WTC11 (cell line): ENCODE measurements at regions not wholly inside any gene's neighbourhood (a gene's known extent, or its start where the extent isn't known, plus 50 kb on each side); places are given as distances from the start of the nearest gene placed in this dataset.

Experiments used
- ATAC-seq: fragments of 200-7000 bp; cut with Tn5 transposase; 2 replicates; pipeline ENCODE4 v1.10.0; 2021; ENCODE audit warnings: mild to moderate bottlenecking, moderate library complexity
- CTCF ChIA-PET: fragments of 300-600 bp; sonication (Branson Sonifier 250); formaldehyde crosslinking; loops from one replicate; lab custom pipeline; 2021; ENCODE audit warnings: antibody characterized with exemption; lab: Charles Lee
- POLR2A ChIA-PET: fragments of 350-600 bp; sonication (Branson Sonifier 250); formaldehyde crosslinking; loops from one replicate; lab custom pipeline; 2021; ENCODE audit warnings: antibody characterized with exemption; lab: Charles Lee
- DNase-seq: peaks from one replicate; pipeline ENCODE4 v3.0.0; 2021; ENCODE audit warnings: low spot score
- H3K27ac Mint-ChIP-seq: 2 replicates; pipeline ENCODE4 v1.8.0; 2021; ENCODE audit warnings: mixed read lengths
- H3K27me3 Mint-ChIP-seq: 2 replicates; pipeline ENCODE4 v1.8.0; 2021; ENCODE audit warnings: low read depth, mild to moderate bottlenecking, moderate library complexity, mixed read lengths
- H3K36me3 Mint-ChIP-seq: 2 replicates; pipeline ENCODE4 v1.8.0; 2021; ENCODE audit warnings: mixed read lengths
- H3K4me1 Mint-ChIP-seq: 2 replicates; pipeline ENCODE4 v1.8.0; 2022; ENCODE audit warnings: mixed read lengths
- H3K4me3 Mint-ChIP-seq: 2 replicates; pipeline ENCODE4 v1.8.0; 2021; ENCODE audit warnings: mild to moderate bottlenecking, moderate library complexity, mixed read lengths
- H3K9me3 Mint-ChIP-seq: 2 replicates; pipeline ENCODE4 v1.8.0; 2021; ENCODE audit warnings: mixed read lengths
- CBFB ChIP-seq: sonication (generic); formaldehyde crosslinking; IDR thresholded peaks from 2 replicates; pipeline ENCODE4 v1.8.1; 2022; ENCODE audit warnings: mild to moderate bottlenecking, low read depth, missing genetic modification reagents
- EMX1 ChIP-seq: fragments of 250-450 bp; sonication (Bioruptor Pico); IDR thresholded peaks from 2 replicates; pipeline ENCODE4 v1.8.0; 2021; ENCODE audit warnings: mild to moderate bottlenecking
- ESRRA ChIP-seq: sonication (generic); formaldehyde crosslinking; IDR thresholded peaks from 2 replicates; pipeline ENCODE4 v1.8.1; 2022; ENCODE audit warnings: mild to moderate bottlenecking, missing genetic modification reagents, borderline replicate concordance
- FOXP1 ChIP-seq: sonication (generic); formaldehyde crosslinking; IDR thresholded peaks from 2 replicates; pipeline ENCODE4 v1.8.0; 2022; ENCODE audit warnings: missing genetic modification reagents, mild to moderate bottlenecking, moderate library complexity, borderline replicate concordance
- HMGA2 ChIP-seq: fragments of 250-450 bp; sonication (Bioruptor Pico); IDR thresholded peaks from 2 replicates; pipeline ENCODE4 v1.4.0; 2021; ENCODE audit warnings: mild to moderate bottlenecking, moderate library complexity
- NR3C1 ChIP-seq: sonication (generic); formaldehyde crosslinking; conservative IDR thresholded peaks from 2 replicates; pipeline ENCODE4 v1.8.1; 2023; ENCODE audit warnings: low read depth, mild to moderate bottlenecking, missing genetic modification reagents
- SMAD3 ChIP-seq: sonication (generic); formaldehyde crosslinking; IDR thresholded peaks from 2 replicates; pipeline ENCODE4 v1.8.0; 2022; ENCODE audit warnings: missing genetic modification reagents, mild to moderate bottlenecking, borderline replicate concordance
- SP1 ChIP-seq: sonication (generic); formaldehyde crosslinking; conservative IDR thresholded peaks from 2 replicates; pipeline ENCODE4 v1.8.1; 2022; ENCODE audit warnings: missing genetic modification reagents
- TP53 ChIP-seq: sonication (generic); formaldehyde crosslinking; IDR thresholded peaks from 2 replicates; pipeline ENCODE4 v1.8.1; 2023; ENCODE audit warnings: mild to moderate bottlenecking, missing genetic modification reagents
- ZNF121 ChIP-seq: sonication (generic); formaldehyde crosslinking; IDR thresholded peaks from 2 replicates; pipeline ENCODE4 v1.8.0; 2023; ENCODE audit warnings: missing genetic modification reagents
- ZNF416 ChIP-seq: fragments of 250-450 bp; sonication (Bioruptor Pico); IDR thresholded peaks from 2 replicates; pipeline ENCODE4 v1.9.0; 2021; ENCODE audit warnings: mild to moderate bottlenecking, inconsistent platforms
- ZNF671 ChIP-seq: fragments of 250-450 bp; sonication (Bioruptor Pico); IDR thresholded peaks from 2 replicates; pipeline ENCODE4 v1.8.0; 2021; ENCODE audit warnings: mild to moderate bottlenecking
- TF ChIP-seq, protein P1 (sequence below): fragments of 250-450 bp; sonication (Bioruptor Pico); conservative IDR thresholded peaks from 2 replicates; pipeline ENCODE4 v1.9.0; 2021; ENCODE audit warnings: mild to moderate bottlenecking
- TF ChIP-seq, protein P2 (sequence below): fragments of 250-450 bp; sonication (Bioruptor Pico); IDR thresholded peaks from 2 replicates; pipeline ENCODE4 v1.9.0; 2021; ENCODE audit warnings: mild to moderate bottlenecking
- TF ChIP-seq, protein P3 (sequence below): sonication (generic); formaldehyde crosslinking; IDR thresholded peaks from 2 replicates; pipeline ENCODE4 v1.8.1; 2023; ENCODE audit warnings: mild to moderate bottlenecking, missing genetic modification reagents
- TF ChIP-seq, protein P4 (sequence below): sonication (generic); formaldehyde crosslinking; IDR thresholded peaks from 2 replicates; pipeline ENCODE4 v1.8.0; 2023; ENCODE audit warnings: mild to moderate bottlenecking, missing genetic modification reagents
- TF ChIP-seq, protein P5 (sequence below): sonication (generic); formaldehyde crosslinking; IDR thresholded peaks from 2 replicates; pipeline ENCODE4 v1.8.1; 2023; ENCODE audit warnings: mild to moderate bottlenecking, missing genetic modification reagents, borderline replicate concordance
- TF ChIP-seq, protein P6 (sequence below): sonication (generic); formaldehyde crosslinking; IDR thresholded peaks from 2 replicates; pipeline ENCODE4 v1.8.1; 2022; ENCODE audit warnings: mild to moderate bottlenecking, missing genetic modification reagents, moderate library complexity, borderline replicate concordance
- TF ChIP-seq, protein P7 (sequence below): sonication (generic); formaldehyde crosslinking; IDR thresholded peaks from 2 replicates; pipeline ENCODE4 v1.8.1; 2022; ENCODE audit warnings: mild to moderate bottlenecking, moderate library complexity, missing genetic modification reagents

DNA sequence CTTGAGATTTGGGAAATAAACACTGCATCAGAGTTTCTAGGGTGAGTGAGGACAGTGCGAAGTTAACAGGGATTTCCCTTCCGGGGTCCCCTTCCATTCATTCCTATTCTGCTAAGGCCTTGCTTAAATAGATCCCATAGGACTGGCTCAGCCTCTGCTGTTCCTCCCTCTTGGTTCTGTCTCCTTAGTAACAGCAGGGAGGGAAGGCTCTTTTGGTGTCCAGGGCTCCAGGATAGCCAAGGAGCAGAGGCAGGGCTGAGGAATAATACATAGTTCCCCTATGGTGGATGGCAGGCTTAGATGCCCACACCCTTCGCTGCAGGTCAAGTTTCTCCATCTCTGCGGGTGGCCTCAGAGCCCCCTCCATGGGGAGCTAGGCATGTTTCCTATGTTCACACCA is 591.7 kb downstream of the ACTL7B start:
- H3K9me3 Mint-ChIP-seq, result peaks cover 26% of the 10 kb centered on the region
- no peak overlapping the region for H3K27ac Mint-ChIP-seq
- no peak overlapping the region for H3K4me3 Mint-ChIP-seq
- H3K36me3 Mint-ChIP-seq, result no peaks in the 10 kb centered on the region; the same call in 1 of the 2 replicates
- H3K4me1 Mint-ChIP-seq, result no peaks in the 10 kb centered on the region
- ChIA-PET CTCF (no interaction called here), POLR2A (no interaction called here)
- ATAC-seq, result no peak
- DNase-seq, result no peak
- no peaks in the 10 kb centered on the region for H3K27me3 Mint-ChIP-seq
- no peak for TF ChIP-seq FOXP1 (CRISPR knock-in tag)
- TF ChIP-seq, all 79 proteins: peak for 0

DNA sequence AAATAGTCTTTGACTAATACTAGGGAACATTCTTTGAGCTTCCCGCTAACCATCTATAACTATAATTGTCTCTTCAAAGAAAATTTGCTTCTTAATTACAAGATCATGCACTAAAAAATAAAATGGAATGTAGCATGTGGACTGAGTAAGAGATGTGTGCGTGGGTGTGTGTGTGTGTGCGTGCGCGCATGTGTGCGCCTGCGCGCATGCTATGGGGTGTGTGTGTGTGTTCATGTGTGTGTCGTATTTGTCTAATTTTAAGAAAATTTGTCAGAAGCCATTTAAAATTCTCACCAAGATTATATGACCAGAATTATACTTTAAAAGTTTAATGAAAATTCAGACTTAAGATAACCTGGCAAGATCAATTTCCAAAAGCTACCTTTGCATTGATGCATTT is 593.0 kb downstream of the ACTL7B start:
- no peak for DNase-seq
- no peak overlapping the region for H3K27ac Mint-ChIP-seq
- ChIA-PET POLR2A (no interaction called here), CTCF (no interaction called here)
- no peaks in the 10 kb centered on the region for H3K36me3 Mint-ChIP-seq
- no peaks in the 10 kb centered on the region for H3K27me3 Mint-ChIP-seq
- H3K4me3 Mint-ChIP-seq, result no peak overlapping the region
- peaks cover 23% of the 10 kb centered on the region for H3K9me3 Mint-ChIP-seq
- TF ChIP-seq, protein P1, sequence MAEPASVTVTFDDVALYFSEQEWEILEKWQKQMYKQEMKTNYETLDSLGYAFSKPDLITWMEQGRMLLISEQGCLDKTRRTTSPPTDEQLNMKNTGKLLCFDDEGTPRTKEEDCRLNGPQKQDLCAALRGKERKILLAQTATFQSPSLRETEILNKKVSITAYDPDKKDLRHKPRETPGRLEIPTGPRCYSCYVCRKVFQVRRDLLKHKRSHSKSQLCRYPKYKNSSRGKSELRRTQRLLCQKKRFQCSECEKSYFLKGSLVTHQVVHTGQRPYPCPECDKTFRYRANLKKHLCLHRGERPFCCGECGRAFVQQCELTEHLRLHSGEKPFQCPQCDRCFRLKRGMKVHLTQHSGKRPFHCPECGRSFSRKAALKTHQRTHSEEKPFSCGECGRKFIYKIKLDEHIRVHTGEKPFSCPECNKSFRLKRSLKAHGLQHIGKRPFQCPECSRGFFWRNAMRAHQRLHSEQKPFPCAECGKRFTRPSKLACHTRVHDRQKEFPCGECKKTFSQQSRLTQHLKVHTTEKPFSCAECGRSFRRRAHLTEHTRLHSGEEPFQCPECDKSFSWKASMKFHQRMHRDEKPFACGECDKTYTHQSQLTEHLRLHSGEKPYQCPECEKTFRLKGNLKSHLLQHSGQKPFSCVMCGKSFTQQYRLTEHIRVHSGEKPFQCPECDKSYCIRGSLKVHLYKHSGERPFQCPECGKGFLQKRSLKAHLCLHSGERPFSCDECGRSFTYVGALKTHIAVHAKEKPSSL (CRISPR knock-in tag), result no peak
- no peak for TF ChIP-seq SMAD3 (CRISPR knock-in tag)
- TF ChIP-seq SP1, result no peak
- no peak for TF ChIP-seq ZNF671
- no peak for TF ChIP-seq ZNF416 (CRISPR knock-in tag)
- no peak for TF ChIP-seq NR3C1
- no peak for TF ChIP-seq EMX1
- no peak for TF ChIP-seq ESRRA (CRISPR knock-in tag)
- no peaks in the 10 kb centered on the region for H3K4me1 Mint-ChIP-seq
- ATAC-seq, result no peak

DNA sequence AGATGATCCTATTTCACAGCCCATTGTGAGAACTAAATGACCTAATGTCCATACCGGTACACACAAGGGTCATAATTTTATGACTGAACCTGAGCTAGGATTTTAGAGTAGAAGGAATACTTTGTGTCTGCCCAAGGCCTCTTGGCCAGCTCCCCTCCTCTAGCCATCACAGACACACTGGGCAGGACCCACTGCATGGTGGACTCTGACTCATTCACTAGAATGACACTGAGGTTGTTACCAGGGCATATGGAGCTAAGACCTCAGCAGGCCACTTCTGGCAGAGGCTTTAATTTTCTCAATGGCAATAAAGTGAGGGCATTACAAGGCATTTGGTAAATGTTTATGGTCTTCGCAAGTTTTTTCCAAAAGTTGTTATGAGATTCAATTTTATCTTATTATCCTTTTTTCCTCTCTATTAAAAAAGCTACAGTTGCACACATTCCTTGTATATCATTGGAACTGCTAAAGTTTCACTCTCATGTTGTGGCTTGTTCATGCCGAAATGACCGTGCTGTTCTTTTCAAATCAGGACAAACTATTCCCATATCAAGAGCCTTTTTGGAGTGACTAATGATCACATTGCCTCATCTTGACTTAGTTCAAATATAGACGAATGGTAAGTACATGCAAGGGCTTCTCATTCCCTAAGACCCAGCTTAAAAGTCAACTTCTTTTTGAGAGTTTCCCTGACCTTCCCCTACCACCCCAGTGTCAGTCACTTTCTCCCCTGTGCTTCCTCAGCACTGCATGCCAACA is 595.7 kb downstream of the ACTL7B start:
- Mint-ChIP-seq H3K4me1 (no peaks in the 10 kb centered on the region), H3K27ac (no peak overlapping the region), H3K4me3 (no peak overlapping the region), H3K27me3 (no peaks in the 10 kb centered on the region), H3K9me3 (no peaks in the 10 kb centered on the region), H3K36me3 (no peaks in the 10 kb centered on the region)
- DNase-seq, result no peak
- ChIA-PET CTCF (interaction anchor here (1.1 kb wide), 1 partner anchor 10 kb away, joined by 3 read pairs; no protein-coding TSS in a partner anchor), POLR2A (no interaction called here)
- ATAC-seq, result no peak
- TF ChIP-seq, protein P2, sequence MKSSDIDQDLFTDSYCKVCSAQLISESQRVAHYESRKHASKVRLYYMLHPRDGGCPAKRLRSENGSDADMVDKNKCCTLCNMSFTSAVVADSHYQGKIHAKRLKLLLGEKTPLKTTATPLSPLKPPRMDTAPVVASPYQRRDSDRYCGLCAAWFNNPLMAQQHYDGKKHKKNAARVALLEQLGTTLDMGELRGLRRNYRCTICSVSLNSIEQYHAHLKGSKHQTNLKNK (CRISPR knock-in tag), result no peak
- TF ChIP-seq, protein P3, sequence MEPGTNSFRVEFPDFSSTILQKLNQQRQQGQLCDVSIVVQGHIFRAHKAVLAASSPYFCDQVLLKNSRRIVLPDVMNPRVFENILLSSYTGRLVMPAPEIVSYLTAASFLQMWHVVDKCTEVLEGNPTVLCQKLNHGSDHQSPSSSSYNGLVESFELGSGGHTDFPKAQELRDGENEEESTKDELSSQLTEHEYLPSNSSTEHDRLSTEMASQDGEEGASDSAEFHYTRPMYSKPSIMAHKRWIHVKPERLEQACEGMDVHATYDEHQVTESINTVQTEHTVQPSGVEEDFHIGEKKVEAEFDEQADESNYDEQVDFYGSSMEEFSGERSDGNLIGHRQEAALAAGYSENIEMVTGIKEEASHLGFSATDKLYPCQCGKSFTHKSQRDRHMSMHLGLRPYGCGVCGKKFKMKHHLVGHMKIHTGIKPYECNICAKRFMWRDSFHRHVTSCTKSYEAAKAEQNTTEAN (CRISPR knock-in tag), result no peak
- TF ChIP-seq, protein P4, sequence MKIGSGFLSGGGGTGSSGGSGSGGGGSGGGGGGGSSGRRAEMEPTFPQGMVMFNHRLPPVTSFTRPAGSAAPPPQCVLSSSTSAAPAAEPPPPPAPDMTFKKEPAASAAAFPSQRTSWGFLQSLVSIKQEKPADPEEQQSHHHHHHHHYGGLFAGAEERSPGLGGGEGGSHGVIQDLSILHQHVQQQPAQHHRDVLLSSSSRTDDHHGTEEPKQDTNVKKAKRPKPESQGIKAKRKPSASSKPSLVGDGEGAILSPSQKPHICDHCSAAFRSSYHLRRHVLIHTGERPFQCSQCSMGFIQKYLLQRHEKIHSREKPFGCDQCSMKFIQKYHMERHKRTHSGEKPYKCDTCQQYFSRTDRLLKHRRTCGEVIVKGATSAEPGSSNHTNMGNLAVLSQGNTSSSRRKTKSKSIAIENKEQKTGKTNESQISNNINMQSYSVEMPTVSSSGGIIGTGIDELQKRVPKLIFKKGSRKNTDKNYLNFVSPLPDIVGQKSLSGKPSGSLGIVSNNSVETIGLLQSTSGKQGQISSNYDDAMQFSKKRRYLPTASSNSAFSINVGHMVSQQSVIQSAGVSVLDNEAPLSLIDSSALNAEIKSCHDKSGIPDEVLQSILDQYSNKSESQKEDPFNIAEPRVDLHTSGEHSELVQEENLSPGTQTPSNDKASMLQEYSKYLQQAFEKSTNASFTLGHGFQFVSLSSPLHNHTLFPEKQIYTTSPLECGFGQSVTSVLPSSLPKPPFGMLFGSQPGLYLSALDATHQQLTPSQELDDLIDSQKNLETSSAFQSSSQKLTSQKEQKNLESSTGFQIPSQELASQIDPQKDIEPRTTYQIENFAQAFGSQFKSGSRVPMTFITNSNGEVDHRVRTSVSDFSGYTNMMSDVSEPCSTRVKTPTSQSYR (CRISPR knock-in tag), result no peak
- TF ChIP-seq ZNF121 (CRISPR knock-in tag), result no peak
- TF ChIP-seq, protein P5, sequence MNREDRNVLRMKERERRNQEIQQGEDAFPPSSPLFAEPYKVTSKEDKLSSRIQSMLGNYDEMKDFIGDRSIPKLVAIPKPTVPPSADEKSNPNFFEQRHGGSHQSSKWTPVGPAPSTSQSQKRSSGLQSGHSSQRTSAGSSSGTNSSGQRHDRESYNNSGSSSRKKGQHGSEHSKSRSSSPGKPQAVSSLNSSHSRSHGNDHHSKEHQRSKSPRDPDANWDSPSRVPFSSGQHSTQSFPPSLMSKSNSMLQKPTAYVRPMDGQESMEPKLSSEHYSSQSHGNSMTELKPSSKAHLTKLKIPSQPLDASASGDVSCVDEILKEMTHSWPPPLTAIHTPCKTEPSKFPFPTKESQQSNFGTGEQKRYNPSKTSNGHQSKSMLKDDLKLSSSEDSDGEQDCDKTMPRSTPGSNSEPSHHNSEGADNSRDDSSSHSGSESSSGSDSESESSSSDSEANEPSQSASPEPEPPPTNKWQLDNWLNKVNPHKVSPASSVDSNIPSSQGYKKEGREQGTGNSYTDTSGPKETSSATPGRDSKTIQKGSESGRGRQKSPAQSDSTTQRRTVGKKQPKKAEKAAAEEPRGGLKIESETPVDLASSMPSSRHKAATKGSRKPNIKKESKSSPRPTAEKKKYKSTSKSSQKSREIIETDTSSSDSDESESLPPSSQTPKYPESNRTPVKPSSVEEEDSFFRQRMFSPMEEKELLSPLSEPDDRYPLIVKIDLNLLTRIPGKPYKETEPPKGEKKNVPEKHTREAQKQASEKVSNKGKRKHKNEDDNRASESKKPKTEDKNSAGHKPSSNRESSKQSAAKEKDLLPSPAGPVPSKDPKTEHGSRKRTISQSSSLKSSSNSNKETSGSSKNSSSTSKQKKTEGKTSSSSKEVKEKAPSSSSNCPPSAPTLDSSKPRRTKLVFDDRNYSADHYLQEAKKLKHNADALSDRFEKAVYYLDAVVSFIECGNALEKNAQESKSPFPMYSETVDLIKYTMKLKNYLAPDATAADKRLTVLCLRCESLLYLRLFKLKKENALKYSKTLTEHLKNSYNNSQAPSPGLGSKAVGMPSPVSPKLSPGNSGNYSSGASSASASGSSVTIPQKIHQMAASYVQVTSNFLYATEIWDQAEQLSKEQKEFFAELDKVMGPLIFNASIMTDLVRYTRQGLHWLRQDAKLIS (CRISPR knock-in tag), result no peak
- no peak for TF ChIP-seq HMGA2 (CRISPR knock-in tag)
- no peak for TF ChIP-seq CBFB (CRISPR knock-in tag)
- TF ChIP-seq, protein P6, sequence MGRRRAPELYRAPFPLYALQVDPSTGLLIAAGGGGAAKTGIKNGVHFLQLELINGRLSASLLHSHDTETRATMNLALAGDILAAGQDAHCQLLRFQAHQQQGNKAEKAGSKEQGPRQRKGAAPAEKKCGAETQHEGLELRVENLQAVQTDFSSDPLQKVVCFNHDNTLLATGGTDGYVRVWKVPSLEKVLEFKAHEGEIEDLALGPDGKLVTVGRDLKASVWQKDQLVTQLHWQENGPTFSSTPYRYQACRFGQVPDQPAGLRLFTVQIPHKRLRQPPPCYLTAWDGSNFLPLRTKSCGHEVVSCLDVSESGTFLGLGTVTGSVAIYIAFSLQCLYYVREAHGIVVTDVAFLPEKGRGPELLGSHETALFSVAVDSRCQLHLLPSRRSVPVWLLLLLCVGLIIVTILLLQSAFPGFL (CRISPR knock-in tag), result no peak
- TF ChIP-seq TP53 (CRISPR knock-in tag), result no peak
- TF ChIP-seq, protein P7, sequence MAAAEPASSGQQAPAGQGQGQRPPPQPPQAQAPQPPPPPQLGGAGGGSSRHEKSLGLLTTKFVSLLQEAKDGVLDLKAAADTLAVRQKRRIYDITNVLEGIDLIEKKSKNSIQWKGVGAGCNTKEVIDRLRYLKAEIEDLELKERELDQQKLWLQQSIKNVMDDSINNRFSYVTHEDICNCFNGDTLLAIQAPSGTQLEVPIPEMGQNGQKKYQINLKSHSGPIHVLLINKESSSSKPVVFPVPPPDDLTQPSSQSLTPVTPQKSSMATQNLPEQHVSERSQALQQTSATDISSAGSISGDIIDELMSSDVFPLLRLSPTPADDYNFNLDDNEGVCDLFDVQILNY, result no peak
